PFSK-1 (cell line): ENCODE measurements at regions not wholly inside any gene's neighbourhood (a gene's known extent, or its start where the extent isn't known, plus 50 kb on each side); places are given as distances from the start of the nearest gene placed in this dataset.

Experiments
- FOXP2 ChIP-seq: optimal IDR thresholded peaks from 2 replicates; pipeline ENCODE3; 2011; ENCODE audit warnings: borderline replicate concordance, control low read depth, inconsistent platforms; ENCODE audit not compliant: insufficient read depth; ENCODE audit errors: extremely low read length, extremely low read depth
- POLR2AphosphoS5 ChIP-seq: IDR thresholded peaks from 2 replicates; pipeline ENCODE4 v1.6.1; 2012; ENCODE audit warnings: low read depth, mild to moderate bottlenecking, control low read depth, low read length, moderate library complexity
- SIN3A ChIP-seq: IDR thresholded peaks from 2 replicates; pipeline ENCODE4 v1.6.1; 2012; ENCODE audit warnings: mild to moderate bottlenecking, low read length, moderate library complexity, borderline replicate concordance; ENCODE audit not compliant: insufficient read depth
- TAF1 ChIP-seq: IDR thresholded peaks from 2 replicates; pipeline ENCODE4 v1.6.1; 2012; ENCODE audit warnings: low read length, control low read depth, borderline replicate concordance; ENCODE audit not compliant: insufficient read depth
- TF ChIP-seq, protein P1 (sequence below), 2 experiments: IDR thresholded peaks; 2 replicates each; pipeline versions ENCODE4 v1.6.1 to v1.8.0; 2011 to 2012; ENCODE audit warnings: low read depth in 2 of 2, low read length in 2 of 2, control low read depth in 1 of 2, inconsistent platforms in 1 of 2, mild to moderate bottlenecking in 1 of 2, moderate library complexity in 1 of 2; ENCODE audit not compliant: insufficient read depth in 1 of 2

DNA sequence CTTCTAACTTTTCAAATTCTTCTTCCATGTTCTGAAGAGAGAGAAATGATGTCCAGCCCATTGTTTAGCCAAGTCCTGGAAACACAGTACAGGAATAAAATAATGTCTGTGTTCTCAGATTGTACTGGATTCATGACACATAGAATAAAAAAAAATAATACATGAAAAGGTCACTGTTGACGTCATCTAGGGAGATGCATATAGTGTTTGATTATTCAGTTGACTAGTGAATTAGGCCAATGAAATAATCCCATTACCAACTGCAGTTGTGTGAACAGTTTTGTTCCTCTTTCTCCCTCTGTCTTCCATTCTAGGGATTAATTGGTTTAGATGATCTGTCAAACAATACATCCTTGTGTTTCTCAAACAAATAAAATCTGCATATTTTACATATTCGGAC lies 222.8 kb downstream of the ALDH8A1 start:
- TF ChIP-seq FOXP2 (no peak), POLR2AphosphoS5 (no peak), SIN3A (no peak), TAF1 (no peak)
- TF ChIP-seq, protein P1, sequence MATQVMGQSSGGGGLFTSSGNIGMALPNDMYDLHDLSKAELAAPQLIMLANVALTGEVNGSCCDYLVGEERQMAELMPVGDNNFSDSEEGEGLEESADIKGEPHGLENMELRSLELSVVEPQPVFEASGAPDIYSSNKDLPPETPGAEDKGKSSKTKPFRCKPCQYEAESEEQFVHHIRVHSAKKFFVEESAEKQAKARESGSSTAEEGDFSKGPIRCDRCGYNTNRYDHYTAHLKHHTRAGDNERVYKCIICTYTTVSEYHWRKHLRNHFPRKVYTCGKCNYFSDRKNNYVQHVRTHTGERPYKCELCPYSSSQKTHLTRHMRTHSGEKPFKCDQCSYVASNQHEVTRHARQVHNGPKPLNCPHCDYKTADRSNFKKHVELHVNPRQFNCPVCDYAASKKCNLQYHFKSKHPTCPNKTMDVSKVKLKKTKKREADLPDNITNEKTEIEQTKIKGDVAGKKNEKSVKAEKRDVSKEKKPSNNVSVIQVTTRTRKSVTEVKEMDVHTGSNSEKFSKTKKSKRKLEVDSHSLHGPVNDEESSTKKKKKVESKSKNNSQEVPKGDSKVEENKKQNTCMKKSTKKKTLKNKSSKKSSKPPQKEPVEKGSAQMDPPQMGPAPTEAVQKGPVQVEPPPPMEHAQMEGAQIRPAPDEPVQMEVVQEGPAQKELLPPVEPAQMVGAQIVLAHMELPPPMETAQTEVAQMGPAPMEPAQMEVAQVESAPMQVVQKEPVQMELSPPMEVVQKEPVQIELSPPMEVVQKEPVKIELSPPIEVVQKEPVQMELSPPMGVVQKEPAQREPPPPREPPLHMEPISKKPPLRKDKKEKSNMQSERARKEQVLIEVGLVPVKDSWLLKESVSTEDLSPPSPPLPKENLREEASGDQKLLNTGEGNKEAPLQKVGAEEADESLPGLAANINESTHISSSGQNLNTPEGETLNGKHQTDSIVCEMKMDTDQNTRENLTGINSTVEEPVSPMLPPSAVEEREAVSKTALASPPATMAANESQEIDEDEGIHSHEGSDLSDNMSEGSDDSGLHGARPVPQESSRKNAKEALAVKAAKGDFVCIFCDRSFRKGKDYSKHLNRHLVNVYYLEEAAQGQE (IDR thresholded peaks at IDR 0.05; ENCODE audit: insufficient read depth in 1 of 2, low read depth in 2 of 2, low read length in 2 of 2) = no peak

DNA sequence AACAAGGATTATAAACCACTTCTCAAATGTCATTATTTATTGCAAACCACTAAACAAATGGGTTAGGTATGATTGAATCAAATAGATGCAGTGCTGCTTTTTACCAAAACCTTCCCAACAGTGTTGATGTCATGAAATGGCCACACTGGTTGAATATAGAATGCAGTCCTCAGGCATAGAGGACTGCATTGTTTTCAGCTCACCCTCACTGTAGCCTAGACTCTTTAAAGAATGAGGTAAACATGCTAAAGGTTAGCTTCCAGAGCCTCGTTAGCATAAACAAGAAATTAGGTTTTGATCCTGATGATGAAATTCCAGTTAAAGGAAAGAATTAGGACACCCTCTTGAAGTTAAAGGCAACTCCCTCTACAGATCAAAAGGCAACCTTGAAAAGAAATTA lies 224.3 kb downstream of the ALDH8A1 start:
- TF ChIP-seq, protein P1 (IDR thresholded peaks at IDR 0.05; ENCODE audit: insufficient read depth in 1 of 2, low read depth in 2 of 2, low read length in 2 of 2) = no peak
- TF ChIP-seq TAF1 (no peak), SIN3A (no peak), FOXP2 (no peak), POLR2AphosphoS5 (no peak)

DNA sequence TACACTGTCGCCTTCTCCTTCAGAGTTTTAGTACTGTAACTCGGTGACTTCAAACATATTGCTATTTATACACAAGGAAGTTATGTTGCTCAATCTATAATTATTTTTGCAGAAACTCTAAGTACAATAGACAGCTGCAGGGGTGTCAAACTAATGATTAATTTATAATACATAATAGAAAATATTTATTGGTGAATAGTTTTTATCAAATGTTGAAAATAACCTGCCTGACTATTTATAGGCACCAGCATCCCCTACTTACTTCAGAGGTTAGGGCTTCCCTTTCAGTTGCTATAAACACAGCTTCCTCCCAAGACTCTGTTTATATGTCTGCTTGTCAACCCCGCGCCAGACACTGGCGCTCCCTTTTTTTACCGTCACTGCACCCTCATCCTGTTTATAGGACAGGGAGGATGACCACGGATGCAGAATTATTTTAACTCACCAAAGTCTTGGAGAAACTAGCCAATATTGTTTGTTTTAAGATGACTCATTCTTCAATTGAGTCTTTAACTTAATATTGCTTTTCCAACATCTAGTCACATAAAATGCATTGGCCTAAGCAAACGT lies 225.0 kb downstream of the ALDH8A1 start:
- TF ChIP-seq TAF1 (0 out of 2 replicates have a peak, but pooled peaks have one; percentile 46), SIN3A (0 out of 2 replicates have a peak, but pooled peaks have one; percentile 39), POLR2AphosphoS5 (no peak), FOXP2 (peak; percentile 80)
- TF ChIP-seq, protein P1 (IDR thresholded peaks at IDR 0.05; ENCODE audit: insufficient read depth in 1 of 2, low read depth in 2 of 2, low read length in 2 of 2) = no peak

DNA sequence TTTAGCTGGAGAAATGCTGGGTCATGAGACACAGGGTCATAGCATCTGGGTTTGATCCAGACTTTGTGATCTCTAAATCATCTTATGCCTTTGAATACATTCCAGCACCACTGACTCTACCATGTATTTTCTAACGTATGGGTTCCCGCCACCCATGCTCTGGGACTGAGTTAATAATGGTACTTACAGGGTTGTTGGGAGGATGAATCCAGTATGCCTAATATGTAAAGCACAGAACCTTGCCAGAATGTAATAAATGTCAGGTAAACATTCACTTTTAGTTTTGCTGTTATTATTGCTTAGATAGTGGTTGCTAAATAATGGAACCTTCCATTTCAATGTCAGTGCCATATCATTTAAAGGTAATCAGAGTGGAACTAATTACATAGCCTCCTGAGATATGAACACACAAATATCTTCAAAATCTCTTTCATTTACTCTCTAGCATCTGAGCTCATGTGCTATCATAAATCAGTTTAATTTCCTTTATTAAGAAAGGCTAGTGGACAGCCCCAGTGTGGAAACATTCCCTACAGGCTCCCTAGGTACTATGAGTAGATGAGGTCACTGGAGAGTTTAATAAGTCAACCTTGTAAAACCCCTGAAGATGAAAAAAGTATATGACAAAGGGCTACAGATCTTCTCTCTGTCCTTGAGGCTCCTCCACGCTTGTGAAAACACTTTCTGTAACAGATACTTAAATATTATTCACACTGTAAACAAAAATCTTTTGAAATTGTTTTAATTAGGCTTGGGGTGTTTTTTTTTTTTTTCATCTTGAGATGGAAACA lies 226.6 kb downstream of the ALDH8A1 start:
- no peak for TF ChIP-seq POLR2AphosphoS5
- TF ChIP-seq, protein P1 (IDR thresholded peaks at IDR 0.05; ENCODE audit: insufficient read depth in 1 of 2, low read depth in 2 of 2, low read length in 2 of 2) = no peak
- TF ChIP-seq TAF1 = no peak
- no peak for TF ChIP-seq SIN3A
- TF ChIP-seq FOXP2 = no peak
